ENCODE measurements at regions not wholly inside any gene's neighbourhood (a gene's known extent, or its start where the extent isn't known, plus 50 kb on each side); places are given as distances from the start of the nearest gene placed in this dataset.

DNA sequence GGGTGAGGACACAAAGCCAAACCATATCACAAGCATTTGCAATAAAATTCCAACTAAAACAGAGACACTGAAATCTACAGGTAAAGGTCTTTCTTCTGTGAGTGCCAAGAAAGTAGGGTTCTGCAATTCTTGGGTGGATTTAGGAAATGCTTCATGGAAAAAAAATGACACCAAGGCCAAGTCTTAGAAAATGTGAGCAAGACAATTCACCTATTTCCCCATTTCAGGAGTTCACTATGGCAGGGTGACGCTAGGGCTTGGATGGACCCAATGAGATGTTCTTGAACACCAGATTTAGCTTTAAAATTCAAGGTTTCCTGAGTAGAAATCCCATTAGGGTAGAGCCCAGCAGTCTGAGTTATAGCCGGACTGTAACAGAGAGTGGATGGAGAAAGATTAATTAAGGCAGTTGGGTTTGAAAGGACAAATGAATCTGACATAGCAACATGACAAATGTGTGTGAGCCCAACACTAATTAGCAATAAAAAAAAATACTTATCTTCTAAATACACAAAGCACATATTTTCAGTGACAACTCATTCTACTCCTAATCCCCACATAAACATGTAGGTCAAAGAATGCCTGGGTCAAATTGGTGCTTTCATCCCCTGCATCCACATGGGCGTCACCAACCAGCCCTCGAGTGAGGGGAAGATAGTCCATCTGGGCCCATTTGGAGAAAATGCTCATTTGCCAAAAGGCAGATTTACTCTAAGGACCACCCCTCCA, 180.4 kb upstream of the JARID2 start:
- TF ChIP-seq MZF1 (CRISPR knock-in tag; IDR thresholded peaks at IDR 0.05; ENCODE audit: borderline replicate concordance) (no peak), KDM1A (CRISPR knock-in tag; IDR thresholded peaks at IDR 0.05) (no peak), ZNF660 (CRISPR knock-in tag; IDR thresholded peaks at IDR 0.05; ENCODE audit: borderline replicate concordance, low read depth) (no peak), RNF2 (conservative IDR thresholded peaks at IDR 0.05; ENCODE audit: low read depth) (no peak), RAD51 (IDR thresholded peaks at IDR 0.05; ENCODE audit: borderline replicate concordance) (no peak), ARNT (IDR thresholded peaks at IDR 0.05) (no peak), POLR2A (IDR thresholded peaks at IDR 0.05; ENCODE audit: insufficient read depth in 1 of 2, low read depth in 2 of 2, low read length in 2 of 2) (no peak)
- TF ChIP-seq, protein P1, sequence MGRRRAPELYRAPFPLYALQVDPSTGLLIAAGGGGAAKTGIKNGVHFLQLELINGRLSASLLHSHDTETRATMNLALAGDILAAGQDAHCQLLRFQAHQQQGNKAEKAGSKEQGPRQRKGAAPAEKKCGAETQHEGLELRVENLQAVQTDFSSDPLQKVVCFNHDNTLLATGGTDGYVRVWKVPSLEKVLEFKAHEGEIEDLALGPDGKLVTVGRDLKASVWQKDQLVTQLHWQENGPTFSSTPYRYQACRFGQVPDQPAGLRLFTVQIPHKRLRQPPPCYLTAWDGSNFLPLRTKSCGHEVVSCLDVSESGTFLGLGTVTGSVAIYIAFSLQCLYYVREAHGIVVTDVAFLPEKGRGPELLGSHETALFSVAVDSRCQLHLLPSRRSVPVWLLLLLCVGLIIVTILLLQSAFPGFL (CRISPR knock-in tag; IDR thresholded peaks at IDR 0.05), result no peak
- TF ChIP-seq, protein P2, sequence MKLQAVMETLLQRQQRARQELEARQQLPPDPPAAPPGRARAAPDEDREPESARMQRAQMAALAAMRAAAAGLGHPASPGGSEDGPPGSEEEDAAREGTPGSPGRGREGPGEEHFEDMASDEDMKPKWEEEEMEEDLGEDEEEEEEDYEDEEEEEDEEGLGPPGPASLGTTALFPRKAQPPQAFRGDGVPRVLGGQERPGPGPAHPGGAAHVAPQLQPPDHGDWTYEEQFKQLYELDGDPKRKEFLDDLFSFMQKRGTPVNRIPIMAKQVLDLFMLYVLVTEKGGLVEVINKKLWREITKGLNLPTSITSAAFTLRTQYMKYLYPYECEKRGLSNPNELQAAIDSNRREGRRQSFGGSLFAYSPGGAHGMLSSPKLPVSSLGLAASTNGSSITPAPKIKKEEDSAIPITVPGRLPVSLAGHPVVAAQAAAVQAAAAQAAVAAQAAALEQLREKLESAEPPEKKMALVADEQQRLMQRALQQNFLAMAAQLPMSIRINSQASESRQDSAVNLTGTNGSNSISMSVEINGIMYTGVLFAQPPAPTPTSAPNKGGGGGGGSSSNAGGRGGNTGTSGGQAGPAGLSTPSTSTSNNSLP (IDR thresholded peaks at IDR 0.05; ENCODE audit: low read depth, low read length), result no peak
- TF ChIP-seq, protein P3, sequence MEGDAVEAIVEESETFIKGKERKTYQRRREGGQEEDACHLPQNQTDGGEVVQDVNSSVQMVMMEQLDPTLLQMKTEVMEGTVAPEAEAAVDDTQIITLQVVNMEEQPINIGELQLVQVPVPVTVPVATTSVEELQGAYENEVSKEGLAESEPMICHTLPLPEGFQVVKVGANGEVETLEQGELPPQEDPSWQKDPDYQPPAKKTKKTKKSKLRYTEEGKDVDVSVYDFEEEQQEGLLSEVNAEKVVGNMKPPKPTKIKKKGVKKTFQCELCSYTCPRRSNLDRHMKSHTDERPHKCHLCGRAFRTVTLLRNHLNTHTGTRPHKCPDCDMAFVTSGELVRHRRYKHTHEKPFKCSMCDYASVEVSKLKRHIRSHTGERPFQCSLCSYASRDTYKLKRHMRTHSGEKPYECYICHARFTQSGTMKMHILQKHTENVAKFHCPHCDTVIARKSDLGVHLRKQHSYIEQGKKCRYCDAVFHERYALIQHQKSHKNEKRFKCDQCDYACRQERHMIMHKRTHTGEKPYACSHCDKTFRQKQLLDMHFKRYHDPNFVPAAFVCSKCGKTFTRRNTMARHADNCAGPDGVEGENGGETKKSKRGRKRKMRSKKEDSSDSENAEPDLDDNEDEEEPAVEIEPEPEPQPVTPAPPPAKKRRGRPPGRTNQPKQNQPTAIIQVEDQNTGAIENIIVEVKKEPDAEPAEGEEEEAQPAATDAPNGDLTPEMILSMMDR (CRISPR knock-in tag; IDR thresholded peaks at IDR 0.05), result no peak

Data from HepG2 (cell line).